ENCODE measurements at regions not wholly inside any gene's neighbourhood (a gene's known extent, or its start where the extent isn't known, plus 50 kb on each side); places are given as distances from the start of the nearest gene placed in this dataset.

- 84 to 89% methylated on average over 6 of the region's 6 CpGs for WGBS, 2 donors
- Histone ChIP-seq H3K9me3 (ENCODE audit: control insufficient read depth in 4 of 4, insufficient read depth in 3 of 4, low read length in 3 of 4) (no peaks in the 10 kb centered on the region), H3K9ac (ENCODE audit: insufficient read depth in 1 of 2, low read length in 2 of 2) (no peak overlapping the region), H3K27ac (ENCODE audit: low read depth in 1 of 2, low read length in 1 of 2) (no peak overlapping the region), H3K36me3 (ENCODE audit: control insufficient read depth in 4 of 4, insufficient read depth in 4 of 4, low read length in 4 of 4) (no peaks in the 10 kb centered on the region), H3K4me3 (no peak overlapping the region), H3K4me1 (ENCODE audit: control insufficient read depth in 5 of 5, insufficient read depth in 5 of 5, low read length in 5 of 5) (no peaks in the 10 kb centered on the region), H3K27me3 (ENCODE audit: control insufficient read depth in 3 of 3, insufficient read depth in 3 of 3, low read length in 2 of 3) (no peaks in the 10 kb centered on the region)
- no peak for ATAC-seq (ENCODE audit: insufficient read depth, low FRiP score)
- no peak for TF ChIP-seq CTCF (IDR thresholded peaks at IDR 0.05; ENCODE audit: control extremely low read depth, extremely low read depth)
- no peak for DNase-seq
Observed at GRCh38 chr18:27276886-27277285, 91.8 kb upstream of the CHST9 start.

GRCh38 chr18:27276479-27276878 lies 91.4 kb upstream of the CHST9 start:
- H3K4me1 ChIP-seq (ENCODE audit: control insufficient read depth in 5 of 5, insufficient read depth in 5 of 5, low read length in 5 of 5) = no peaks in the 10 kb centered on the region
- H3K4me3 ChIP-seq = no peak overlapping the region
- no peaks in the 10 kb centered on the region for H3K9me3 ChIP-seq (ENCODE audit: control insufficient read depth in 4 of 4, insufficient read depth in 3 of 4, low read length in 3 of 4)
- H3K9ac ChIP-seq (ENCODE audit: insufficient read depth in 1 of 2, low read length in 2 of 2) = no peak overlapping the region
- DNase-seq = no peak
- H3K27me3 ChIP-seq (ENCODE audit: control insufficient read depth in 3 of 3, insufficient read depth in 3 of 3, low read length in 2 of 3) = no peaks in the 10 kb centered on the region
- 82% methylated on average over 2 of the region's 2 CpGs for WGBS, 2 donors
- no peak for TF ChIP-seq CTCF (IDR thresholded peaks at IDR 0.05; ENCODE audit: control extremely low read depth, extremely low read depth)
- H3K36me3 ChIP-seq (ENCODE audit: control insufficient read depth in 4 of 4, insufficient read depth in 4 of 4, low read length in 4 of 4) = no peaks in the 10 kb centered on the region
- ATAC-seq (ENCODE audit: insufficient read depth, low FRiP score) = no peak
- no peak overlapping the region for H3K27ac ChIP-seq (ENCODE audit: low read depth in 1 of 2, low read length in 1 of 2)

GRCh38 chr18:27274901-27275300 lies 89.8 kb upstream of the CHST9 start:
- 87 to 93% methylated on average over 3 of the region's 3 CpGs for WGBS, 2 donors
- Histone ChIP-seq H3K36me3 (ENCODE audit: control insufficient read depth in 4 of 4, insufficient read depth in 4 of 4, low read length in 4 of 4) (no peaks in the 10 kb centered on the region), H3K9ac (ENCODE audit: insufficient read depth in 1 of 2, low read length in 2 of 2) (no peak overlapping the region), H3K27me3 (ENCODE audit: control insufficient read depth in 3 of 3, insufficient read depth in 3 of 3, low read length in 2 of 3) (no peaks in the 10 kb centered on the region), H3K4me1 (ENCODE audit: control insufficient read depth in 5 of 5, insufficient read depth in 5 of 5, low read length in 5 of 5) (no peaks in the 10 kb centered on the region), H3K9me3 (ENCODE audit: control insufficient read depth in 4 of 4, insufficient read depth in 3 of 4, low read length in 3 of 4) (peaks cover 0 to 6% (median under 1%) of the 10 kb centered on the region in 4 donors), H3K27ac (ENCODE audit: low read depth in 1 of 2, low read length in 1 of 2) (no peak overlapping the region), H3K4me3 (no peak overlapping the region)
- no peak for DNase-seq
- ATAC-seq (ENCODE audit: insufficient read depth, low FRiP score) = no peak
- no peak for TF ChIP-seq CTCF (IDR thresholded peaks at IDR 0.05; ENCODE audit: control extremely low read depth, extremely low read depth)

- Histone ChIP-seq H3K9me3 (ENCODE audit: control insufficient read depth in 4 of 4, insufficient read depth in 3 of 4, low read length in 3 of 4) (peaks cover 0 to 6% (median under 1%) of the 10 kb centered on the region in 4 donors), H3K27me3 (ENCODE audit: control insufficient read depth in 3 of 3, insufficient read depth in 3 of 3, low read length in 2 of 3) (no peaks in the 10 kb centered on the region), H3K9ac (ENCODE audit: insufficient read depth in 1 of 2, low read length in 2 of 2) (no peak overlapping the region), H3K4me1 (ENCODE audit: control insufficient read depth in 5 of 5, insufficient read depth in 5 of 5, low read length in 5 of 5) (no peaks in the 10 kb centered on the region), H3K4me3 (no peak overlapping the region), H3K27ac (ENCODE audit: low read depth in 1 of 2, low read length in 1 of 2) (no peak overlapping the region), H3K36me3 (ENCODE audit: control insufficient read depth in 4 of 4, insufficient read depth in 4 of 4, low read length in 4 of 4) (no peaks in the 10 kb centered on the region)
- 93 to 97% methylated on average over 2 of the region's 2 CpGs for WGBS, 2 donors
- no peak for ATAC-seq (ENCODE audit: insufficient read depth, low FRiP score)
- DNase-seq = no peak
- TF ChIP-seq CTCF (IDR thresholded peaks at IDR 0.05; ENCODE audit: control extremely low read depth, extremely low read depth) = no peak
Observed at GRCh38 chr18:27270508-27270907, 85.4 kb upstream of the CHST9 start.

Measured in lung (tissue), 11 donors.